NCI-H1092 treated with DMSO at 0.1 percent for 48 hours (cell line): ENCODE measurements at regions not wholly inside any gene's neighbourhood (a gene's known extent, or its start where the extent isn't known, plus 50 kb on each side); places are given as distances from the start of the nearest gene placed in this dataset.

Source experiments
- DNase-seq: peaks from one replicate; lab custom pipeline; 2025; lab: John Stamatoyannopoulos, UW

DNA sequence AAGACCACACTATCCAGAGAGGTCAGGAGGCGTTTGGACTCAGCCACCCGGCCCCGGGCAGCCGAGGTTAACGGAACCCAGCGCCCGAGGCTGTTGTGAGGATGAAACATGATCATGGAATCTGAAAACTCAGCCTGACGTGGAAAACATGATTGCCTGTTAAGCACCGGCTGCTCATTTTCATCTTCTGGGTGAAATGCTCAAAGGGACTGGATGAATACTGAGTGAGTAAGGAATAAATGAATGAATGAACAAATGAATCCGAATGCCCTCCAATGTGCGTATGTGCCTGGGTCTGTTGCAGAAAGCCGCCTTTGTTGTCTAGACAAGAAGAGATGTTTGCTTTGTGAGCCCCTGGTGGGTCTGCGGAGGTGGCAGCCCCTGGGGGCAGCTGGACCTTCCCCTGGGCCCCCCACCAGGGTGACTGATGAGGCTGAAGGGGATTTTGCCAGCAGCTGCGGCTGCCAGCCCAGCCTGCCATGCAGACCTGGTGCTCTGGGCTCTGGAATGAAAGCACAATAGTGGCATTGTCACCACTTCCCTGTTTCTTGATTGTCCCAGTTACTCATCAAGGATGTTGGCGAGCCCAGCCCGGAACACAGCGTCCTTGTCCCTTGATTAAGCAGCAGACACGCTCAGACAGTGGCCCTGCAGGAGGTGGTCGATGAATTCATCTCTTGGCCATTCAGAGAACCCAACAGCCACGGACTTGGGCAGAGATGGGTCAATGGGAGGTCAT, 211.1 kb downstream of the ANKRD60 start:
- DNase-seq = no peak

DNA sequence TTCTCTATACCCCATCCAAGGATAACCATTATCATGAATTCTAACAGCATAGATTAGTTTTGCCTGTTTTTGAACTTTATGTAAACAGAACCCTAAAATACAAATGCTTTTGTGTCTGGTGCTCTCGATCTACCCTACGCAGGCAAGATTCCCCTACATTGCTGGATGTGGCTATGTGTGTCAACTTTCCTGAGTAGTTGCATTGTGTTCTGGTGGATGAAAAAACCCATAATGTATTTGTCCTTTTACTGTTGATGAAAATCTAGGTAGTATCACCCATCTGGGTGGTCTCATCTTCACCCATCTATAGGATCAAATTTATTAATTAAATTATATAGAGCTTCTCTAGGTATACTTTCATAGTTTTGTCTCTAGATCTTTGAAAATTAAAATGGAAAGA, 211.7 kb downstream of the ANKRD60 start:
- no peak for DNase-seq

DNA sequence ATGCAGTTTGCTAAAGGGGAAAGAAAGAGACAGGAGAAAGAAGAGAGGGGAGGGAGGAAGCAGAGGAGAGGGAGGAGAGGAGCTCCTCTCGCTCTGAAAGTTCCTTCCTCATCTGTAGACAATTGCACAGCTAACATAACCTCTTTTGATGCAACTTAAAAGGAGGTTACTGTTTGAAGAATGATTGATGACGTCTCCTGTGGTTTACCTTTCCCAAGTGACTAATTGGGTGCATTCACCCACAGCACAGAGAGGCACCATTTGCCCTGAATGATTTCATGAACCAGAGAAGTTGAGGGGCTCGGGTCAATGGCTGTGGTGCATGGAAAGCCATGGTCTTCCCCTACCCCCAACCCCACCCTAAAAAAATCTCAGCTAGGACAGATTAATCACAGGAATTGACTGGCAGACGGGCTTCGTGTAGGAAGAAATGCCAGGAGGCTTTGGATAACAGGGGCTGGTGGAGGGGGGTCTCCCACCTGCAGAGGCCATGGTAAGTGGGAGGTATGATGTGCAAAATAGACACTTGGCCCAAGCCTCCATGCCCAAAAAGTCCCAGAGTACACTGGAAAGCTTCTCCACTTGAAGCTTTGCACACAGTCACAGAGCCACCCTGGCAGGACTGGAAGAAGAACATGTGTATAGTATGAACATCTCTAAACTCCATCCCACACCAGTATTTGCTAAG, 213.7 kb downstream of the ANKRD60 start:
- no peak for DNase-seq

DNA sequence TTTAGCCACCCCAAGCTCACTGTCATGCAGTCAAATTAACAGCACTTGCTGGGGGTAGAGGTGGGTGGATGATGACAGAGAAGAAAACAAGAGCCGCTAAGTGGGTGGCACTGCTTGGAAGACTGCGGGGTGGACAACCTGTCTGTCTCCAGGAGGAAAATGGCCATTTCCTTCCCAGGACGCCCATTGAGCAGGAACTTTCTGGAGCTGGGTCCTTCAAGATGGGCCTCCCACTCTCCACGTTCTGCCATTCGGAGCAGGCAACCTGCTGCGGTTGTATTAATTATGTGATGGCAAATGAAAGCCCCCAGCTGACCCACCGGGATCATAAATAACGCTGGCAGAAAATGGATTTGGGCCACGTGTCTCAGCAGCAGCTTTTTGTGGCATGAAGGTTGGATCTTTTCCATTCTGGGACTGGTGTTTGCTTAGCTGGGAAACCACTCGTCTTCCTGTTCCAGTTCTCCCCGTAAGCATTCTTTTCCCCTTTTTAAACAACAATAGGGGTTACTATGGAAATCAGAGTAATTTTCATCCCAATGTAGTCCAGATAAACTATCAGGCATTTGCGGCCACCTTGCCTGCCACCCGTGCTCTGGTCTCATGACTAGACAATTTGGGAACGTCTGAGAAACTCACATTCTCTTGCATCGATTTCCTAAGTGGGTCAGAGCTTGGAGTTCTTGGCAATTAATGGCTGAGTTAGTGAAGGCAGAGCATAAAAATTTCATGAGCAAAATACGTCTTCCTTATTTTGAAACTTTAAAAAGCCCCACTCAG, 215.5 kb downstream of the ANKRD60 start:
- no peak for DNase-seq

DNA sequence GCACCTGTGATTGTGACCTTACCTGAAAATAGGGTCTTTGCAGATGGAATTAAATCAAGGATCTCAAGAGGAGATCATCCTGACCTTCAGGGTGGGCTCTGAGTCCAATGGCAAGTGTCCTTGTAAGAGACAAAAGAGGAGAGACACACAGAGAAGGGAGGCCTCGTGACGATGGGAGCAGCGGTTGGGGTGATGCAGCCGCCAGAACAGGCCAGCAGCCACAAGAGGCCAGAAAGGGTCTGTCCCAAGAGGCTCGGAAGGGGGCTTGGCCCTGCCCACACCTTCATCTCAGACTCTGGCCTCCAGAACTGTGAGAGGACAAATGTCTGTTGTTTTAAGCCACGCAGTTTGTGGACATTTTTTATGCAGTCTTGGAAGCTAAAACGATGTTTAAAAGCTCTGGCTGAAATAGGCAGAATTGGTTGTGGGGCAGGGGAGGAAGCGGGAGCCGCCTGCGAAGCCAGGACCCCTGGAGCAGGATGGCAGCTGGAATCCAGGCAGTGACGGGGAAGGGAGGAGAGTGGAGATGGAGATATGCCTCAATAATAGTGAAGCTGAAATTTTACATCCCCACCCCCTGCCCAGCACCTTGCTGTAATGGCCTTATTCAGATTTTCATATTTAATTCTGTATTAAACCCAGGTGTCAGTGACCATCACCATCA, 216.4 kb downstream of the ANKRD60 start:
- DNase-seq = no peak

DNA sequence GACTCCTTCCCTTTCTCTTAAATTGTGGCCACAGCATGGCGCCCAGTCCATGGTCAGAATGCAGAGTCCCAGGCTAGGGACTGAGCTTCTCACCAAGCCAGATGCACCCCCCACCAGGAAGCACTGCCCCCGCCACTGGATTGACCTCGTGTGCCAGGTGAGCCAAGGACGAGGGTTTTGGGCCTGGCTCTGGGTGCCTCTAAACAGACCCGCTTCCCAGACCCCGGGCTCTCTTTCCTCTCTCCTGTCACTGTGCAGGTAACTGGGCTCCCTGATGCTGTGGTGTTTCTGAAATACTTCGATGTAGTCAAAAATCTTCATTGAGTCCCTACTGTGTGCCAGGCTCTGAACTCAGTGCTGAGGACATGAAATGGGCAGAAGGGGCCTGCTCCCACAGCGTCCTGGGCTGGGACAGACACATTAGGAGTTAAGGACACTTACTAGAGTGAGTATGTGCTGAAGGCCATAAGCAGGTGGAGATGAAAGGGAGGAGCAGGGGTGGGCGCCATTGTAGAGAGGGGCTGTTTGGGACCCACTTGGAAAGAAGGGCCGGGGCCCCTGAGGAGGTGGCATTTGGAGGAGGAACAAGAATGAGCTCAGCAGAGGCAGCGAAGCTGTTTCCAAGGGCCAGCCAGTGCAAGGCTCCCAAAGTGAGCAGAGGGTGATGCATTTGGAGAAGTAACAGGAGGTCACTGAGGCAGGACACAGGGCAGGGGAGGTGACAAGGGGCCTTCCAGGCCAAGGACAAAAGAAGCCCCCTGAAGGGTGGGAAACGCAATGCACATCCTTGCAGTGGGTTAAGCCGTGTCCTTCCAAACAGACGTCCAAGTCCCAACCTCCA, 217.1 kb downstream of the ANKRD60 start:
- DNase-seq = no peak

DNA sequence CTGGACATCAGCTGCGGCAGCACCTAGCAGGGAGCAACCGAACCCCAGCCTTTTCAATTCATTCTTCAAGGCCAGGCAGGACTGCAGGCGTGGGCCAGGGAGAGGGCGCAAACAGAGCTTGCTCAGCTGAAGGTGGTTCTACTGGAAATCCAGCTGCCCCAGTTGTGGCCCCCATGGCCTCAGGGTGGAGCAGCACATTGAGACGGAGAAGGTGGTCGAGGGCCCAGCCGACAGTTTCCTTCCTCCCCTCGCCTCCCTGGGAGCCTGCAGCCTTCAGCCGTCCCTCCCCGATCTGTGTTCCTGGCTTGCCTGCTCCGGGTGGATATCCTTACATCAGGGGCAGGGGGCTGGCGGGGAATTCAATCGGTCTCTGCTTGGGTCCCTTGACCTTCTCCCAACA, 217.8 kb downstream of the ANKRD60 start:
- DNase-seq = no peak

DNA sequence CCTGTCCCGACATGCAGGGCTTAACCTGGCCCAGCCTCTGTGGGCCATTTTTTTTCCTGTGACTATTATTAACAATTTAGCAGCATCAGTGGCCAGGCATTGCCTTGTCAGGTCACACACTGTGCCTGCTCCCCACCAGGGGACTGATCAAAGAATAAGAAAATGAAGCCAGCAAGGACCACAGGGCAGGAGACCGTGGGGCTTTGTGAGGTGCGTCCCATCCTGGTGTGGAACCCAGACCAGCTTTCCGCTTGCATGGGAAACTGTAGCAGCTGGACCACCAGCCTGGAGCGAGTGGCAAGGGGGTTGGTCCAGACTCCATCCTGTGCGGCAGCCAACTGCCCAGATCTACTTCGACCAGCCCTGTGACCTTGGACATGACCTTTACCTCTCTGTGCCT, 218.3 kb downstream of the ANKRD60 start:
- no peak for DNase-seq

DNA sequence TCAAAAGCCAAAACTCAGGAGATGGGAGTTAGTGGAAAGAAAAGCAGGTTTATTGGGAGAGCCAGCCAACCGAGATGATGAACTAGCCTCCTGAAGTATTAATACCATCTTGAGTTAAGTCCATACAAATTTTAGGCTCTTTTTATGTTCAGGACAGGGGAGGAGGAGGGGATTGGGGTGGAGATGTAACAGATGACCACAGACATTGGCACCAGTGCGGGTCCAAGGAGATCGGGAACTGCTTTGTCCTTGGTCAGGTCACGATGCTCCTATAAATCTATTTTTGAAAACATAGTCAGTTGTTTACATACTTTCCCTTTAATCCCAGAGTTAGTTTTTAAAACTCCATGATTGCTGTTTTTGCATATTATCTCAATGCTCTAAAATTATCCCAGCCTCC, 219.6 kb downstream of the ANKRD60 start:
- no peak for DNase-seq

DNA sequence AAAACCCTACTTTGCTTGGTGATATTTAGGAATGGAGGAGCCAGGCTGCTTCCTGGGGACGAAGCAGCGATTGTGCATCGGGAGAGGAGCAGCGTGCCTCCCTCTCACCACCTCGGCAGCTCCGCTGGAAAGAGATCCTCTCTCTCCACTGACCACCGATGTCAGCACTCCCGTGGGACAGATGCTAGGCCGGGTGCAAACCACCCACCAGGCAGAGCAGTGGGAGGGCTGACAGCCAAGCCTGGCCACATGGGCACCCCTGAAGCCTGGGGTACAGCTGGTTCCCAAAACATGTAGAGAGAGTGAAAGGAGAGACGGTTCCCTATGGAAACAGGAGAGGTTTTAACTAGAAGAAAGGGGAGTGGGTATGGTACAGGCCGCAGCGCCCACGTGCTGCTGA, 220.0 kb downstream of the ANKRD60 start:
- DNase-seq = no peak

DNA sequence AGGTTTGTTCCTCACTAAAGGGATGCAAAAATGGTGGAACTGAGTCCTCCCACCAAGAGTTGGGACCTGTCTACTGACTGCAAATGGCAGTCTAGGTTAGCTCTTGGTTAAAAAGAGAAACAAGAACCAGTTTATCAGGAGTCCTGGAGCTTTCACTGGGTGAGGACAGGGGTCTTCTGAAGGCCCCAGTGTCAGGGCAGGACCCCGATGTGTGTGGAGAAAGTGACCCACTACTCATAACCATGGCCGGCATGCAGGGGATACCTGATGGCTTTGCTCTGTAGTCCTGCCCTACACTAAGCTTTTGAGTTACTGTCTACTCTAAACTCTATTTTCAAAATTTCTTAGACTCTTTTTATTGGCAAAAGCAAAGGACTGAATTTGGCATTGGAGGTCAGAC, 220.5 kb downstream of the ANKRD60 start:
- DNase-seq = no peak

DNA sequence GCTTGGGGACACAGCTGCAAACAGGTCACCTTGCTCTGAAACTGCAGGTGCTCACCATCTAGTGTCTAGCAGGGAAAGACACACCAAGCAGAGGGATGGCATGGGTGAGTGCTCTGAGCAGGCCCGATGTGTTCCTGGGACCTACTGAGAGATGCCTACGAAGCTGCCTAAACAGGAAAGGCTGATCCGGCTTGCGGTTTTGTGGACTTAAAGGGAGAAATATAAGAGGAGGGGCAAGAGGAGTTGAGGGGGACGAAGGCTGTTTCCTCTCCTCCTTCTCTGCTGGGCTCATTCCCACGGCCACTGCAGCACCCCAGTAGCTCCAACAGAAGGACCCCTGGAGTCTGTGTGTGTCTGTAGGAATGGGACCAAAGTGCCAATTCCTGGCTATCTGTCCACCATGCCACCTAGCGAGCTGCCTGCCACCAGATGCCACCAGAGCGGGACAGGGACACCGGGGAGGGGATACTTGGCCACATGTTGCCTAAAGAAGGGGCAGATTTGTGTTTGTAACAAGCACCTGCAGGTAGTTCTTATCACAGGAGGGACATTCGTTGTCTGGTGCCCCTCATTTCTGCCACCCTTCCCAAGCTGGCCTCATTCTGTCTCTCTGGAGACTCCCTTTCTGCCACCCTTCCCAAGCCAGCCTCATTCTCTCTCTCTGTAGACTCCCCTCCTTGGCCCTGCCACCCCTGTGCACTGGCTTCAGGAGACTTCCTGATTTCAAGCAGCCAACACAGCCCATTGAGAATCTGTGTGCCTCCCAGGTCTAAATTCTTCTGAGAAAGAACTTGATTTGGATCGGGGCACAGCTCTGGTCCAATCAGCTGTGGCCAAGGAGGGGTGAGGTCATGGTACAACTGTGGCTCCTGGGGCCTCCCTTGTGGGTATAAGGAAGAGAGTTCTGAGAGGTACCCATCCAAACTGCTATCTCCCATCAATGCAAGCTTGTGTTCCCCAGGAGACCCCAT, 221.8 kb downstream of the ANKRD60 start:
- no peak for DNase-seq

DNA sequence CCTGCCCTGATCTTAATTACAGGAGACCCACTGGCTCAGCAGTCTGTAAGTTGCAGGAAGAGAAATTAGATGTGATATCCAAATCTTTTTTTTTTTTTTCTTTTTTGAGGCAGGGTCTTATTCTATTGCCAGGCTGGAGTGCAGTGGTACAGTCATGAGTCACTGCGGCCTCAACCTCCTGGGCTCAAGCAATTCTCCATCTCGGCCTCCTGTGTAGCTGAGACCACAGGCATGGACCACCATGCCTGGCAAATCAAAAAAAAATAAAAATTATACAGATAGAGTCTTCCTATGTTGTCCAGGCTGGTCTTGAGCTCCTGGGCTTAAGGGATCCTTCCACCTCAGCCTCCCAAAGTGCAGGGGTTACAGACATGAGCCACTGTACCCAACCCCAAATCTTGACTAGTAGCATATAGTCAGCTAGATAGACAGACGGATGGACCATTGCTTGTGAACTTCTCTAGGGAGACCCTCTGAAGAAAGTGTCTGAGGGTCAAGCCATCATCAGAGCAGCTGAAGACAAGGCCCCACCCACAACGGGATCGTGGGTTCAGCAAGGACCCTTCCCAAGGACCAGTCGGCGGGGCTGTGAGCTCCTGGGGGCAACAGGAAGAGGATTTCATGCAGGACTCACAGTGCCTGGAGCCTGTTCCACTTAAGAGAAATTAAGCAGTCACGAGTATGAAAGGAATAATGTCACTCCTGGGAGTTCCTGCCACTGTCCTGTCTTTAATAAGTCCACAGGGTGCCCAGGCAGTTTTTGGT, 222.7 kb downstream of the ANKRD60 start:
- no peak for DNase-seq

DNA sequence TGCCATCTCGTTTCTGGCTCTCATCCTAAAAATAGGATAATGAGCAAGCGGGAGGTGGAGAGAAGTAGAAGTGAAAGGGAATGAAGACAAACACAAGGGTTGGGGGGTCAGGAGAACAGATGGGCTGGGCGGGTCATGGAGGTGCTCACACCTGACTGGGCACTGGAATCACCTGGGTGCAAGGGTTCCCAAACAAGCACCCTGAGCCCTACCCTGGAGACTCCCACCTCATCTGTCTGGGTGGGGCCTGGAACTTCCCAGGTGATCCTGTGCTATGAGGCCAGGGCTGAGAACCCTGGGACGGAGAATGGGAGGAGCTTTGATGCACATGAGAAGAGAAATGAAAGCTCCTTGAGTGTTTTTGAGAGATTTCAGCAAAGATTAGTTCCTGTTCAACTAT, 223.6 kb downstream of the ANKRD60 start:
- no peak for DNase-seq

DNA sequence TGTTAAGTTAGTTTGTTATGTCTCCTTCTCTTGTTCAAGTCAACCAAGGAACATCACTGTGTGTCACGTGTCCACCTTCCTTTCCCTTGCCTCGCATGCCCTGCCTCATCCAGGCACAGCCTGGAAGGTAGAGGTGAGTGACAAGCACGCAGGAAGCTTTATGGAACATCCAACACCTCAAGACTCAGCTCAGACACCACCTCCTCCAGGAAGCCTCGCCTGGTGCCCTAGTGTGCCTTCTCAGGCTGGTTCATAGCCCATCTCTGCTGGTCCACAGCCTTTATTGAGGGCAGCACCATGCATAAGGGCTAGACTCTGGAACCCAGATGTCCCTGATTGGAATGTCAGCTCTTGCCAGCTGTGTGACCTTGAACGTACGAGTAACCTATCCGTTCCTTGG, 224.3 kb downstream of the ANKRD60 start:
- DNase-seq = no peak

DNA sequence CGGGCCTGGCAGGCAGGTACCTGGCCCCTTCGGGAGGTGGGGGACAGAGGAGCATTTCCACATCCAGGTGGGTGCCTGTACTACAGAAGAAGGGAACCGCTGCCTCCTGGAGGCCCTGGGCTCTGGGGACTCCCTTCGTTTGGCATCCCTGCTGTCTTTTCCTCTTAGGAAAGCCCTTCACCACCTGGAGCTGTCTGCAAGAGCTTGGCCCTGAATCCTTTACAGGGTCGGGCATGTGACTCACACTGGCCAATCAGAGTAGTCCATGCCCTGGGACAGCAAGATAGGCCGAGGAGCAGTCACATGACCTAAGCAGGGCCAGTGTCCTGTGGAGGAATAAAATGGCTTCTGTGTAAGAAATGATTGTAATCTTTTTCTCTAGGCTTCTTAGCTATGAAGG, 224.9 kb downstream of the ANKRD60 start:
- no peak for DNase-seq

DNA sequence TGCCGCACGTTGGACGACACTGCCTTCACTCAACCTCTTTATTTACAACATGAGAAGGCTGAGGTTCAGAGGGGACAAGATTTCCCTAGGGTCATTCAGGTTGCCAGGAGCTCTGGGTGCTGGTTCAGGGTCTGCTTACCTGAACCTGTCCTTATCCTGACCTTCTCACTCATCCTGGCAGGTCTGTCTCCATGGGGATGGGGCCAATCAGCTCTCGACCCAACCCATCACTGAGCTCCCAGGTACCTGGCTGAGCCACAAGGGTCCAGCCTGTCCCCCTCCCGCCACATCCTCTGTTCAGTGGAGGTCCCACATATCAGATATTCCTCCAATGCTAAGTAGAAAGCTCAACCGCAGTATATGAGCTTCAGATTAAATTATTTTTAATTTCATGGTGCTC, 225.6 kb downstream of the ANKRD60 start:
- DNase-seq = no peak

DNA sequence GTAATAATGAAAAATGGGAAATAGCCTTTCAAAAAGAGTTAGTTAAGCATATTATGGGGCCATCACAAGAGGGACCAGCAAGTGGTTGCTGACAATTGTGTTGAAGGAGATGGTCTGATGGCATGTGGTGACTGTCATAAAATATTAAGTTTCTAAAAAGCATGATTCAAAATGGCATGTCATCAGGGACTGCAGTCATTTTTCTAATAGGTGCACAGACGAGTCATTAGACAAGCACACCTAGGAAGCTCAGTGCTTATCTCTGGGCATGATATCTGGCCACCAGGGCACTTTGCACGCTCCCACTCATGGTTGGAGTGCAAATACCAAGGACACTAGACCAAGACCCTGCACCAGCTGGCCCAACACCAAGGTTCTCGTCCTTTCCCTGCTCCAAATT, 226.5 kb downstream of the ANKRD60 start:
- DNase-seq = no peak

DNA sequence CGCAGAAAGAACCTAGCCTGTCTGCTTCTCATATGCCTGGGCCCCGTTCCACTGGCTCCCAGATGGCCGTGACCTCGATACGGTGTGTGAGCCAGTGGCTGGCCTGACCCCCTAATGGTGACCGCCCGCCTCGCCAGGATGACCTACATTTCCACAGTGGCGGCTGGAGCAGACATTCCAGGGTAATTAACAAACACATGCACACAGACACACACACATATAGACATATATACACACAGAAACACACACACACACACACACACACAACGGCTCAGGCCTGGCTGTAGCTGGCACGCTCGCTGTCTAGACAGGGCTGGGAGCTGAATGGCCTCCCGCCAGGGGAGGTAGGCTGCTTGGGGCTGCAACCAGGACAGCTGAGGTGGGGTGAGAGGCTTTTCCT, 227.1 kb downstream of the ANKRD60 start:
- no peak for DNase-seq

DNA sequence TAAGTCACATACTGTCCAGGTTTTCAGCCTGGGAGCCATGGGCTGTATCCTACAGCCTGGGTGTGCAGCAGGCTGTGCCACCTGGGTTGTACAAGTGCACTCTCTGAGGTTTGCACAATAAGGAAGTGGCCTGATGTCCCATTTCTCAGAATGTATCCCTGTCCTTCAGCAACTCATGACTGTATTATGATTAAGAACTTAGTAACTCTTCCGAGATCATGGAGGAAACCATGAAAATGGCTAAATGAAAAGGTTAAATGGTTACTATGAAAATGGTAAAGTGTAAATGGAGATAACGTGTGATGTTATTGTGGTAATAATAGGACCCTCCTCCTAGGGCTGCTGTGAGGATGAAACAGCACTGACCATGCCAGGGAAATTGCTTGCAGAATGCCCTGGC, 227.6 kb downstream of the ANKRD60 start:
- DNase-seq = no peak
